SK-N-SH (cell line): ENCODE measurements at regions not wholly inside any gene's neighbourhood (a gene's known extent, or its start where the extent isn't known, plus 50 kb on each side); places are given as distances from the start of the nearest gene placed in this dataset.

Experiments used
- CTCF ChIA-PET: fragments of 300-600, 350-600 bp; formaldehyde crosslinking; extraction: SDS; loops from one replicate; lab custom pipeline; 2021; lab: Yijun Ruan, JAX
- POLR2A ChIA-PET: fragments of 350-600 bp; sonication (Branson Sonifier 250); formaldehyde crosslinking; extraction: SDS; loops from one replicate; lab custom pipeline; 2020; ENCODE audit warnings: antibody characterized with exemption, inconsistent platforms; lab: Yijun Ruan, JAX
- DNase-seq: peaks from one replicate; pipeline ENCODE4 v3.0.0; 2012
- H2AFZ ChIP-seq: fragments of 200-600 bp; sonication (generic); 2 replicates; pipeline ENCODE4 v1.8.1; 2016; ENCODE audit warnings: antibody characterized with exemption, mild to moderate bottlenecking, low read depth
- H3F3A ChIP-seq: fragments of 200-600 bp; sonication (generic); replicated peaks from 2 replicates; pipeline ENCODE3; 2016; ENCODE audit warnings: antibody characterized with exemption, mild to moderate bottlenecking; ENCODE audit not compliant: insufficient read depth
- H3K27ac ChIP-seq, 2 experiments: fragments of 200-500 bp in 1 of 2; fragments of 200-600 bp in 1 of 2; sonication (Bioruptor generic) in 1 of 2; sonication (generic), shearing (Covaris generic) in 1 of 2; 2 replicates each; pipeline versions ENCODE4 v1.5.1 to v1.6.1; 2014 to 2016; ENCODE audit warnings: low read depth in 2 of 2, inconsistent platforms in 1 of 2, low read length in 1 of 2, mild to moderate bottlenecking in 1 of 2, mixed read lengths in 1 of 2
- H3K27me3 ChIP-seq: fragments of 200-600 bp; sonication (generic), shearing (Covaris generic); 2 replicates; pipeline ENCODE4 v1.6.1; 2016; ENCODE audit warnings: mixed run types; ENCODE audit not compliant: insufficient read depth
- H3K36me3 ChIP-seq, 2 experiments: fragments of 200-500 bp in 1 of 2; fragments of 200-600 bp in 1 of 2; sonication (Bioruptor generic) in 1 of 2; sonication (generic) in 1 of 2; replicated peaks in 1 of 2; 2 replicates each; pipeline versions ENCODE3 to v1.5.1; 2014 to 2016; ENCODE audit warnings: low read length in 1 of 2, mild to moderate bottlenecking in 1 of 2; ENCODE audit not compliant: insufficient read depth in 2 of 2, control insufficient read depth in 1 of 2
- H3K4me1 ChIP-seq, 2 experiments: fragments of 200-500 bp in 1 of 2; fragments of 200-600 bp in 1 of 2; sonication (Bioruptor generic) in 1 of 2; sonication (generic), shearing (Covaris generic) in 1 of 2; 2 replicates each; pipeline versions ENCODE4 v1.5.1 to v1.6.1; 2014 to 2016; ENCODE audit warnings: low read depth in 1 of 2, low read length in 1 of 2, mixed run types in 1 of 2; ENCODE audit not compliant: insufficient read depth in 2 of 2, control insufficient read depth in 1 of 2
- H3K4me2 ChIP-seq: fragments of 200-600 bp; sonication (generic), shearing (Covaris generic); 2 replicates; pipeline ENCODE4 v1.6.1; 2017; ENCODE audit warnings: mixed run types
- H3K4me3 ChIP-seq, 2 experiments: fragments of 200-500 bp in 1 of 2; fragments of 200-600 bp in 1 of 2; sonication (Bioruptor generic) in 1 of 2; sonication (generic), shearing (Covaris generic) in 1 of 2; 2 replicates each; pipeline versions ENCODE4 v1.5.1 to v1.8.1; 2014 to 2016; ENCODE audit warnings: low read depth in 2 of 2, inconsistent platforms in 1 of 2, low read length in 1 of 2, mild to moderate bottlenecking in 1 of 2, mixed read lengths in 1 of 2, moderate library complexity in 1 of 2
- H3K79me2 ChIP-seq: fragments of 200-600 bp; sonication (generic); 2 replicates; pipeline ENCODE4 v1.8.1; 2017; ENCODE audit warnings: mild to moderate bottlenecking; ENCODE audit not compliant: insufficient read depth
- H3K9ac ChIP-seq: fragments of 200-600 bp; sonication (generic); 2 replicates; pipeline ENCODE4 v1.6.1; 2017; ENCODE audit warnings: mixed run types
- H3K9me2 ChIP-seq: fragments of 200-600 bp; sonication (generic); 2 replicates; pipeline ENCODE4 v1.6.1; 2017; ENCODE audit warnings: mixed run types
- H3K9me3 ChIP-seq: fragments of 200-600 bp; sonication (generic); 2 replicates; pipeline ENCODE4 v1.6.1; 2017; ENCODE audit warnings: mixed run types, mild to moderate bottlenecking, moderate library complexity
- H4K20me1 ChIP-seq: fragments of 200-600 bp; sonication (generic); 2 replicates; pipeline ENCODE4 v1.6.1; 2017; ENCODE audit warnings: mild to moderate bottlenecking, mixed run types; ENCODE audit not compliant: insufficient read depth
- ELF1 ChIP-seq: IDR thresholded peaks from 2 replicates; pipeline ENCODE4 v1.4.0; 2012
- EP300 ChIP-seq, 2 experiments: IDR thresholded peaks; 2 replicates each; pipeline versions ENCODE4 v1.4.0 to v1.6.1; 2012; ENCODE audit warnings: borderline replicate concordance in 1 of 2, low read depth in 1 of 2, low read length in 1 of 2
- EZH2phosphoT487 ChIP-seq: fragments of 200-600 bp; sonication (generic); IDR thresholded peaks from 2 replicates; pipeline ENCODE4 v1.6.1; 2017; ENCODE audit warnings: low read depth, mixed run types, mild to moderate bottlenecking, antibody characterized with exemption, moderate library complexity, borderline replicate concordance
- FOSL2 ChIP-seq: IDR thresholded peaks from 2 replicates; pipeline ENCODE4 v1.4.0; 2012; ENCODE audit warnings: low read depth, mild to moderate bottlenecking, moderate library complexity, borderline replicate concordance
- FOXJ3 ChIP-seq: sonication (generic); formaldehyde crosslinking; IDR thresholded peaks from 2 replicates; pipeline ENCODE4 v1.5.1; 2020; ENCODE audit warnings: mild to moderate bottlenecking, missing genetic modification reagents
- GATA2 ChIP-seq: sonication (generic); formaldehyde crosslinking; IDR thresholded peaks from 2 replicates; pipeline ENCODE4 v1.5.0; 2020; ENCODE audit warnings: mild to moderate bottlenecking, missing genetic modification reagents
- MEF2A ChIP-seq: IDR thresholded peaks from 2 replicates; pipeline ENCODE4 v1.4.0; 2012; ENCODE audit warnings: low read depth, borderline replicate concordance
- NRF1 ChIP-seq: IDR thresholded peaks from 2 replicates; pipeline ENCODE4 v1.6.1; 2012; ENCODE audit warnings: low read depth, mild to moderate bottlenecking, low read length
- RAD21 ChIP-seq: IDR thresholded peaks from 2 replicates; pipeline ENCODE4 v1.6.1; 2012; ENCODE audit warnings: mild to moderate bottlenecking, low read length
- RFX5 ChIP-seq: IDR thresholded peaks from 2 replicates; pipeline ENCODE4 v1.6.1; 2012; ENCODE audit warnings: mild to moderate bottlenecking, improper control_type of control experiment, low read length
- RXRA ChIP-seq: IDR thresholded peaks from 2 replicates; pipeline ENCODE4 v1.4.0; 2012; ENCODE audit warnings: low read depth, mild to moderate bottlenecking, borderline replicate concordance
- SMC3 ChIP-seq: IDR thresholded peaks from 2 replicates; pipeline ENCODE4 v1.6.1; 2012; ENCODE audit warnings: low read depth, low read length, improper control_type of control experiment
- TAF1 ChIP-seq: IDR thresholded peaks from 2 replicates; pipeline ENCODE4 v1.6.1; 2012; ENCODE audit warnings: low read depth, mild to moderate bottlenecking, low read length, moderate library complexity, borderline replicate concordance
- TCF12 ChIP-seq: IDR thresholded peaks from 2 replicates; pipeline ENCODE4 v1.4.0; 2012
- TEAD4 ChIP-seq: IDR thresholded peaks from 2 replicates; pipeline ENCODE4 v1.4.0; 2012; ENCODE audit warnings: mild to moderate bottlenecking, borderline replicate concordance; ENCODE audit not compliant: insufficient read depth
- WGBS: methylation state at CpG from one replicate; pipeline ENCODE4 v1.1.6; 2017; ENCODE audit warnings: low lambda C conversion rate; 5-methylcytosine and 5-hydroxymethylcytosine counted together
- TF ChIP-seq, protein P1 (sequence below): IDR thresholded peaks from 2 replicates; pipeline ENCODE4 v1.4.0; 2012; ENCODE audit warnings: low read depth
- TF ChIP-seq, protein P2 (sequence below): fragments of 150-350 bp; IDR thresholded peaks from 2 replicates; pipeline ENCODE4 v1.6.1; 2016; ENCODE audit warnings: mild to moderate bottlenecking, low read depth, low read length
- TF ChIP-seq, protein P3 (sequence below): fragments of 200-600 bp; sonication (generic); IDR thresholded peaks from 2 replicates; pipeline ENCODE4 v1.6.1; 2017; ENCODE audit warnings: antibody characterized with exemption, mild to moderate bottlenecking, moderate library complexity
- TF ChIP-seq, protein P4 (sequence below): fragments of 150-350 bp; IDR thresholded peaks from 2 replicates; pipeline ENCODE4 v1.6.1; 2017; ENCODE audit warnings: antibody characterized with exemption, low read length, low read depth, borderline replicate concordance

DNA sequence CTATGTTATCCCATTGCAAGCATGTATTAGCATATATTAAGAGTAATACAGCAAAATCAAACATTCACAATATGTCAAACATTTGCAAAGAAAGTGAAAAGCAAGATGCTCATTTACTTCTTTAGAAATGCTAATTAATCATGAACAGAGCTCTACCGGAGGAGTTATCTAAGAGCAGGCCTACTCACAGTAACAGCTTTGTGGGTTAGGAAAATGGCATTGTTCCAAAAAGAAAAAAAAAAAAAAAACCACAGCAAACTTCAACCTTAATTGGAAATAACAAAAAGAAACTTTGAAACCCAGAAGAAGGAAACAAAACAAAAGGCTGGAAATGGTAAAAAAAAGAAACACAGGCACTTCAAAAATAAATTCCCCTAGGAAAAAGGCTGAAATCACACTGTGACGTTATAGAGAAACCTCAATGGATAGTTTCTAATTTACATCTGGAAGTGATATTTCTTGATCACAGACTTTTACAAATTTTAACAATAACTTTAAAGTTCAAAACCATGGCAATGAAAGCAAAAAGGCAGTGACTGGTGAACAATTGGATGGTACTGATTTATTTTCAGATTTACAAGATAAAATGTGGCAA lies 1236.8 kb upstream of the SPRY2 start:
- Histone ChIP-seq H4K20me1 (no peaks in the 10 kb centered on the region), H3F3A (no peaks in the 10 kb centered on the region), H3K9ac (no peak overlapping the region), H3K9me2 (no peaks in the 10 kb centered on the region), H3K79me2 (no peaks in the 10 kb centered on the region), H3K4me2 (no peak overlapping the region), H3K27me3 (no peaks in the 10 kb centered on the region), H2AFZ (no peak overlapping the region), H3K36me3 (no peaks in the 10 kb centered on the region), H3K4me3 (no peak overlapping the region), H3K4me1 (no peaks in the 10 kb centered on the region), H3K9me3 (no peaks in the 10 kb centered on the region), H3K27ac (no peak overlapping the region)
- POLR2A ChIA-PET = no interaction called here
- DNase-seq = no peak
- 9% methylated on average over 2 of the region's 2 CpGs for WGBS
- CTCF ChIA-PET = no interaction called here
- TF ChIP-seq RFX5 = no peak
- no peak for TF ChIP-seq SMC3
- no peak for TF ChIP-seq RAD21
- TF ChIP-seq RXRA = no peak
- TF ChIP-seq, protein P1, sequence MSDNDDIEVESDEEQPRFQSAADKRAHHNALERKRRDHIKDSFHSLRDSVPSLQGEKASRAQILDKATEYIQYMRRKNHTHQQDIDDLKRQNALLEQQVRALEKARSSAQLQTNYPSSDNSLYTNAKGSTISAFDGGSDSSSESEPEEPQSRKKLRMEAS = no peak
- no peak for TF ChIP-seq EP300 (IDR thresholded peaks at IDR 0.05; ENCODE audit: borderline replicate concordance in 1 of 2, low read depth in 1 of 2, low read length in 1 of 2)
- TF ChIP-seq, protein P2, sequence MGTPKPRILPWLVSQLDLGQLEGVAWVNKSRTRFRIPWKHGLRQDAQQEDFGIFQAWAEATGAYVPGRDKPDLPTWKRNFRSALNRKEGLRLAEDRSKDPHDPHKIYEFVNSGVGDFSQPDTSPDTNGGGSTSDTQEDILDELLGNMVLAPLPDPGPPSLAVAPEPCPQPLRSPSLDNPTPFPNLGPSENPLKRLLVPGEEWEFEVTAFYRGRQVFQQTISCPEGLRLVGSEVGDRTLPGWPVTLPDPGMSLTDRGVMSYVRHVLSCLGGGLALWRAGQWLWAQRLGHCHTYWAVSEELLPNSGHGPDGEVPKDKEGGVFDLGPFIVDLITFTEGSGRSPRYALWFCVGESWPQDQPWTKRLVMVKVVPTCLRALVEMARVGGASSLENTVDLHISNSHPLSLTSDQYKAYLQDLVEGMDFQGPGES = no peak
- TF ChIP-seq, protein P3, sequence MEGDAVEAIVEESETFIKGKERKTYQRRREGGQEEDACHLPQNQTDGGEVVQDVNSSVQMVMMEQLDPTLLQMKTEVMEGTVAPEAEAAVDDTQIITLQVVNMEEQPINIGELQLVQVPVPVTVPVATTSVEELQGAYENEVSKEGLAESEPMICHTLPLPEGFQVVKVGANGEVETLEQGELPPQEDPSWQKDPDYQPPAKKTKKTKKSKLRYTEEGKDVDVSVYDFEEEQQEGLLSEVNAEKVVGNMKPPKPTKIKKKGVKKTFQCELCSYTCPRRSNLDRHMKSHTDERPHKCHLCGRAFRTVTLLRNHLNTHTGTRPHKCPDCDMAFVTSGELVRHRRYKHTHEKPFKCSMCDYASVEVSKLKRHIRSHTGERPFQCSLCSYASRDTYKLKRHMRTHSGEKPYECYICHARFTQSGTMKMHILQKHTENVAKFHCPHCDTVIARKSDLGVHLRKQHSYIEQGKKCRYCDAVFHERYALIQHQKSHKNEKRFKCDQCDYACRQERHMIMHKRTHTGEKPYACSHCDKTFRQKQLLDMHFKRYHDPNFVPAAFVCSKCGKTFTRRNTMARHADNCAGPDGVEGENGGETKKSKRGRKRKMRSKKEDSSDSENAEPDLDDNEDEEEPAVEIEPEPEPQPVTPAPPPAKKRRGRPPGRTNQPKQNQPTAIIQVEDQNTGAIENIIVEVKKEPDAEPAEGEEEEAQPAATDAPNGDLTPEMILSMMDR = no peak
- TF ChIP-seq FOXJ3 (CRISPR knock-in tag) = no peak
- TF ChIP-seq, protein P4, sequence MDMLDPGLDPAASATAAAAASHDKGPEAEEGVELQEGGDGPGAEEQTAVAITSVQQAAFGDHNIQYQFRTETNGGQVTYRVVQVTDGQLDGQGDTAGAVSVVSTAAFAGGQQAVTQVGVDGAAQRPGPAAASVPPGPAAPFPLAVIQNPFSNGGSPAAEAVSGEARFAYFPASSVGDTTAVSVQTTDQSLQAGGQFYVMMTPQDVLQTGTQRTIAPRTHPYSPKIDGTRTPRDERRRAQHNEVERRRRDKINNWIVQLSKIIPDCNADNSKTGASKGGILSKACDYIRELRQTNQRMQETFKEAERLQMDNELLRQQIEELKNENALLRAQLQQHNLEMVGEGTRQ = no peak
- TF ChIP-seq TAF1 = no peak
- TF ChIP-seq NRF1 = no peak

DNA sequence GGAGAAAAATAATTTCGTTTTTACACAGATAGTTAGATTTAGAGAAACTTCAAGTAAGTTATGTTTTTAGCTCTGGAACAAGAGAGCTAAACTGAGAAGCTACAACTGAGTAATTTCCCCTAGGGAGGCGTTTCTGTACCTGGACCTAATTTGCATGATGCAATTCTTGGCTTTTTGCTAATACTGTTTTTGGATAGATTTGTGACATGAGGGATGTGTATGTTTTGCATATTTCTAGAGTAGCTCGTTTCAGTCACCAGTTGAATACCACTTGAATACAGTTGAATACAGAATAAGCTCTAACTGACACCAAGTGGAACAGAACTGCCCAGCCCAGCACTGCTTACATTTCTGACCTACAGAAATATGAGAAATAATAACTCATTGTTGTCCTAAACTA lies 1227.9 kb upstream of the SPRY2 start:
- POLR2A ChIA-PET = no interaction called here
- Histone ChIP-seq H3K9me2 (no peaks in the 10 kb centered on the region), H3K9ac (no peak overlapping the region), H3K4me3 (no peak overlapping the region), H3K9me3 (no peaks in the 10 kb centered on the region), H3K79me2 (no peaks in the 10 kb centered on the region), H3K36me3 (no peaks in the 10 kb centered on the region), H3K4me2 (no peak overlapping the region), H3K27ac (no peak overlapping the region), H4K20me1 (no peaks in the 10 kb centered on the region), H3K27me3 (no peaks in the 10 kb centered on the region), H3F3A (no peaks in the 10 kb centered on the region), H2AFZ (no peak overlapping the region), H3K4me1 (no peaks in the 10 kb centered on the region)
- DNase-seq = no peak
- CTCF ChIA-PET = no interaction called here
- WGBS = 0% methylated on average over 3 of the region's 3 CpGs
- TF ChIP-seq TEAD4 (no peak), GATA2 (CRISPR knock-in tag) (no peak), TCF12 (no peak), ELF1 (no peak), EZH2phosphoT487 (no peak), MEF2A (no peak), FOSL2 (no peak)
- TF ChIP-seq, protein P4 = no peak
- TF ChIP-seq, protein P2 = no peak
- TF ChIP-seq, protein P3 = no peak
